AG10803 (cell line): ENCODE measurements at regions not wholly inside any gene's neighbourhood (a gene's known extent, or its start where the extent isn't known, plus 50 kb on each side); places are given as distances from the start of the nearest gene placed in this dataset.

Source experiments
- DNase-seq: peaks from one replicate; pipeline ENCODE4 v3.0.0; 2010; ENCODE audit warnings: low read depth
- H3K4me3 ChIP-seq: 2 replicates; pipeline ENCODE4 v1.5.1; 2011; ENCODE audit warnings: mild to moderate bottlenecking, low read length, control low read depth
- CTCF ChIP-seq: conservative IDR thresholded peaks from 2 replicates; pipeline ENCODE4 v1.5.1; 2011; ENCODE audit warnings: mild to moderate bottlenecking, low read length, control low read depth, inconsistent platforms

- TF ChIP-seq CTCF: no peak
- no peak for DNase-seq
- H3K4me3 ChIP-seq: no peak overlapping the region
Observed at GRCh38 chr13:50404116-50404515, 388.9 kb downstream of the KCNRG start.

GRCh38 chr13:50404769-50405168 is 389.5 kb downstream of the KCNRG start:
- no peak for TF ChIP-seq CTCF
- no peak overlapping the region for H3K4me3 ChIP-seq
- DNase-seq: no peak

GRCh38 chr13:50406831-50407230 is 391.6 kb downstream of the KCNRG start:
- no peak for TF ChIP-seq CTCF
- DNase-seq: no peak
- no peak overlapping the region for H3K4me3 ChIP-seq

GRCh38 chr13:50408068-50408467 is 392.8 kb downstream of the KCNRG start:
- no peak overlapping the region for H3K4me3 ChIP-seq
- no peak for TF ChIP-seq CTCF
- DNase-seq: no peak

DNA sequence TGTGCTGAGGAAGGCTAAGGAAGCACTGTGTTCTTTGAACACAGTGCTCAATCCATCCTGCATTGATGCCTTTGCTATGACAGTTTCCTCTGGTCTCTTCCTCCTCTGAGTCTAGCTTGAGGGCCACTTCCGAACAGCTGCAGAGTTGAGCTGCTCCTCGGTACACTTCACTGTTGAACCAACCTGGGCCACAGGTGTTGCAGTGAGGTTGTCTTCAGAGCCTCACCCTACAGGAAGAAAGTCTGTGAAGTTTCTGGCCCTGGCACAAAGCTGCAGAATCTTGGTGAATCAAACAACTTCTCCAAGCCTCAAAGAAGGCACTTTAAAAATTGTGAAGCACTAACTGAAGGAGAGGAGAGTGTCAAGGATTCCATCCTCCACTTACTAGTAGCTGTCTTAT is 394.0 kb downstream of the KCNRG start:
- no peak overlapping the region for H3K4me3 ChIP-seq
- TF ChIP-seq CTCF: no peak
- DNase-seq: no peak

DNA sequence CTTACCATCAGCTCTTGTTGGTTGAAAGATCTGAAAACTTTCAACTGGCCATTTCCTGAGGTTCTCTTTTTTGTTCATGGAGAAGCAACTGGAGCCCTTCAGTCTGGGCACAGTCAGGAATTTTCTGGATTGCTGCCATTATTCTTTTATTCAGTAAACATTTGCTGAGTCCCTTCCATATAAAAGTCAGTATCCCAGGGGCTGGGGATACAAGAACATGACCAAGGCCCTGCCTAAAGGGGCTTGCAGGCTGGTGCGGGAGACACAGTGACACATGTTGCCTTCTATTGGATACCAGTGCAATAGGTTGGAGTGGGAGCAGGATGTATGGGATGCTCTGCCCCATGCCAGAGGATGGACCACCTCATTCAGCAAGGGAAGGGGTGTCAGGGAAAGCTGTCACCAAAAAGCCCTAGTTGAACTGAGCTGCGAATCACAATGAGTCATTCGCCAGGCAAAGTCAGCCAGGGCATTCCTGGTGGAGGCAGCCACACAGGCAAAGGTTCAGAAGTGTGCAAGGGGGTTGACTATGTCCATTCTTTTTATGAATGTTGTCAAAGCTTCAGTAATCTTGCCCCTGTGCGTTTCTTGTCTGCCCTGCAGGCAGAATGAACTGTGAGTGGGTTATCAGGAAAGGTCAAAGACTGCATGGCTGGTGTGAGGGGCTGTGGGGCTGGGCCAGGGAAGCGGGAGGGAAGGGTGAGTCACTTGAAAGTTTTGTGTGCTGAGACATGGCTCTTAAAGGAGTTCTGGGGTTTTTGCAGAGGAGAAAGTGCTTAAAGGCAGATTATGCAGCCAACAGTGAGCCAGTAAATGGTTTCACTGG is 395.9 kb downstream of the KCNRG start:
- no peak overlapping the region for H3K4me3 ChIP-seq
- peak; percentile 76 for DNase-seq
- no peak for TF ChIP-seq CTCF

DNA sequence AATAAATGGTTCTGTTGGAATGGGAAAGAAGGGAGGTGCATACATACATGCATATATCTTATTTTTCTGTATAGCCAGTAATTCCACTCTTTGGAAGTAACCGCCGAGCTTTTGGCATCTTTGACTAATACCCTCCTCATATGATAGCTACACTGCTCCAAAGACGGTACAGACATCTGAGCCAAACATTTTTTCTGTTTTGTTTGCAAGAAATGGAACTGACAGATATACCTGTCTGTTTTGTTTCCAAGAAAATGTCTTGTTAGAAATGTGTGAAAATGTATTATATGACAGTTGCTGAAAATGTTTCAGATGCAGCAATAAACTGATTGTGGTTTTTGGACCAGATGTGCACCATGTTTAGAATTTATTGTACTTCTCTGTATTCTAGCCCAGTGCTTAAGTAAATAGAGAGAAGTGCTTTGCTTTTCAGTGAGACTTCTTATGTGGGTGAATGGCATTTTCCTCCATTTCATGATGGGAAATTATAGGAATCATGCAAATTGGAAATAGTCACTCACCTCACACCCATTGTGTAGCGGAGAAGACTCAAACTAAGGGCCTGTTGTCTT is 396.9 kb downstream of the KCNRG start:
- no peak overlapping the region for H3K4me3 ChIP-seq
- DNase-seq: peak; percentile 55
- TF ChIP-seq CTCF: no peak
